H1 (cell line): ENCODE measurements at regions not wholly inside any gene's neighbourhood (a gene's known extent, or its start where the extent isn't known, plus 50 kb on each side); places are given as distances from the start of the nearest gene placed in this dataset.

Experiments
- CHD7 ChIP-seq: fragments of 300-600 bp; sonication (generic); IDR thresholded peaks from 2 replicates; pipeline ENCODE4 v1.7.1; 2012; ENCODE audit warnings: low read length, moderate library complexity, mild to moderate bottlenecking, inconsistent platforms; ENCODE audit not compliant: insufficient replicate concordance
- SIN3A ChIP-seq, 2 experiments: IDR thresholded peaks in 1 of 2; conservative IDR thresholded peaks in 1 of 2; 2 replicates each; pipeline ENCODE4 v1.6.1; 2011 to 2012; ENCODE audit warnings: low read length in 2 of 2, improper control_type of control experiment in 1 of 2, low read depth in 1 of 2, mild to moderate bottlenecking in 1 of 2

DNA sequence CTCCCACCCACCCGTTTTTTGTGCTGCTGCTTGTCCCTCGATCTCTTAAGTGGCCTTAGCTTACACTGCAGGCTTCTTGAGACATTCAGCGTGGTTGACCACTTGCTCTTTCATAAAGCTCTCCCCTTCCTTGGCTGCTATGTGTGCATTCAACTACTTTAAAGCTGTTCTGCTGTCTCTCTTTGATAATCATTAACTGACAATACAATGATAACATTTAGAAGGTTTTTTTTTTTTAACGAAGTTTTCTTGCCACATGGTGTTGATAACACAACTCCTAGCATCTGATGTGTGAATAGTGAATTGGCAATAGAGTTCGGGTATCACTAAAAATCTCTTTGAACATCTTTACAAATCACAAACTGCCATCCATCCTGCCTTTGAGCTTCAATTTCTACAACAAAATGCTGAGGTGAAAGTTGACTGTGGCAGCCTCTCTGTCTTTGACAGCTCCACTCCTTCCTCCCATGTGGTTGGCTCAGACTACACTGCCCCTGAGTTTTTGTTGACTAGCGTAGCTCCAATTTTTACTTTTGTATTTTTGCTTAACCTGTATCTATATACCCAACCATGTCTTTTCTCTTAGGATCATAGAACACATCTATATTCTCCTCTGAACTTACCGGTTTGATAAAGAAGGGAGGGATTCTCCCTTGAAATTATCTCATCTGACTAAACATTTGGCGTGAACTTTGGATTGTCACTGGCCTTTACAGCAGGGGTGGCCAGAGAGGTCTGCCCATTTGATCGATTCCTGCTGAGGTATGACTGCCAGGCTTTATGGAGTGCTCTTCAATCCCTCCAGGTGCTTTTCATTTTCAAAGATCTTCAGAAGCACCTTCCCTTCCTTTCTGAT, 409.4 kb upstream of the CD180 start (continued):
- TF ChIP-seq CHD7 (no peak), SIN3A (conservative IDR thresholded peaks at IDR 0.05 in 1 of 2, IDR thresholded peaks at IDR 0.05 in 1 of 2; ENCODE audit: low read depth in 1 of 2, low read length in 2 of 2) (no peak)
